ENCODE measurements at regions not wholly inside any gene's neighbourhood (a gene's known extent, or its start where the extent isn't known, plus 50 kb on each side); places are given as distances from the start of the nearest gene placed in this dataset.

DNA sequence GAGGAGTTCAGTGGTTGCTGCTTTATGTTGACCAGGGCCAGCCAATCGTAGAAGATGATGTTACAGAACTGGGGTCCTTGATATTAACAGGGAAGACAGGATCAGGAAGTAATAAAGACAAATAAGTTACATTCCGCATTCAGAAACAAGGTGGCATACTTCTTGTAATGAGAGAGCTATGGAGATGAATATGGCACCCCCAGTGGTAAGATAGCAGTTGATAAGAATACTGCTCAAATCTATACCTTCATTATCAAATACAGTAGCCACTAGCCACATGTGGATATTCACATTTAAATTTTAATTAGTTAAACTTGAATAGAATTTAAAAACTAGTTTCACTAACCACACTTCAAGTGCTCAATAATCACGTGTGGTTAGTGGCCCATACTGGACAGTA is 290.4 kb upstream of the RBMS1 start:
- no peaks in the 10 kb centered on the region for H3K27me3 ChIP-seq (ENCODE audit: insufficient read depth, poor library complexity, severe bottlenecking)
- no peak overlapping the region for H3K27ac ChIP-seq (replicated peaks)
- no peak for TF ChIP-seq SPI1 (IDR thresholded peaks at IDR 0.05; ENCODE audit: borderline replicate concordance, low read depth)
- no peak for TF ChIP-seq POLR2AphosphoS5 (IDR thresholded peaks at IDR 0.05; ENCODE audit: low read depth)
- TF ChIP-seq REST (IDR thresholded peaks at IDR 0.05; ENCODE audit: insufficient replicate concordance, low read depth) = no peak
- TF ChIP-seq, protein P1, sequence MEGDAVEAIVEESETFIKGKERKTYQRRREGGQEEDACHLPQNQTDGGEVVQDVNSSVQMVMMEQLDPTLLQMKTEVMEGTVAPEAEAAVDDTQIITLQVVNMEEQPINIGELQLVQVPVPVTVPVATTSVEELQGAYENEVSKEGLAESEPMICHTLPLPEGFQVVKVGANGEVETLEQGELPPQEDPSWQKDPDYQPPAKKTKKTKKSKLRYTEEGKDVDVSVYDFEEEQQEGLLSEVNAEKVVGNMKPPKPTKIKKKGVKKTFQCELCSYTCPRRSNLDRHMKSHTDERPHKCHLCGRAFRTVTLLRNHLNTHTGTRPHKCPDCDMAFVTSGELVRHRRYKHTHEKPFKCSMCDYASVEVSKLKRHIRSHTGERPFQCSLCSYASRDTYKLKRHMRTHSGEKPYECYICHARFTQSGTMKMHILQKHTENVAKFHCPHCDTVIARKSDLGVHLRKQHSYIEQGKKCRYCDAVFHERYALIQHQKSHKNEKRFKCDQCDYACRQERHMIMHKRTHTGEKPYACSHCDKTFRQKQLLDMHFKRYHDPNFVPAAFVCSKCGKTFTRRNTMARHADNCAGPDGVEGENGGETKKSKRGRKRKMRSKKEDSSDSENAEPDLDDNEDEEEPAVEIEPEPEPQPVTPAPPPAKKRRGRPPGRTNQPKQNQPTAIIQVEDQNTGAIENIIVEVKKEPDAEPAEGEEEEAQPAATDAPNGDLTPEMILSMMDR (IDR thresholded peaks at IDR 0.05; ENCODE audit: insufficient read depth, low read length) = no peak
- no peak for TF ChIP-seq GABPA (IDR thresholded peaks at IDR 0.05; ENCODE audit: low read depth)
- H3K4me3 ChIP-seq (replicated peaks; ENCODE audit: insufficient read depth, low read length) = no peak overlapping the region
- DNase-seq (ENCODE audit: low read depth in 1 of 2, low spot score in 1 of 2) = no peak

DNA sequence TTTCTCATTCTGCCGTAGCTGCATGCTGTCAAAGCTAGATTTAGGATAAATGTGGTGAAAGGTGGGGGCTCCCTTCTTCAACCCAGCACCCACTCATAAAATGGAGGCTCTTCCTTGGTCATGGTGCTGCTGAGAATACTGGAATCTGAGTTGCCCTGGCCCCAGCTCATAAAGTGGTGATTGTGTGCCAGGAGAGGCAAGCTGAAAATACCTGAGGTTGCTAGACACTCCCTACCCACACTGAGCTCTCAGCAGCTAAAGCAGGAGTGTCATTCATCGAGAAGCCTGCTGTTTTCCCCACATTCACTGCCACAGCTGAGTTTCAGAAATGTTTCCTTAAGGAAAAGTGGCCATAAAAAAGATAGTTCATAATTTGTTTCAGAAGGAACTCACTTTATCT is 297.1 kb upstream of the RBMS1 start:
- H3K27me3 ChIP-seq (ENCODE audit: insufficient read depth, poor library complexity, severe bottlenecking) = no peaks in the 10 kb centered on the region
- TF ChIP-seq POLR2AphosphoS5 (IDR thresholded peaks at IDR 0.05; ENCODE audit: low read depth) (no peak), REST (IDR thresholded peaks at IDR 0.05; ENCODE audit: insufficient replicate concordance, low read depth) (no peak), SPI1 (IDR thresholded peaks at IDR 0.05; ENCODE audit: borderline replicate concordance, low read depth) (no peak), GABPA (IDR thresholded peaks at IDR 0.05; ENCODE audit: low read depth) (no peak)
- TF ChIP-seq, protein P1 (IDR thresholded peaks at IDR 0.05; ENCODE audit: insufficient read depth, low read length) = no peak
- no peak overlapping the region for H3K27ac ChIP-seq (replicated peaks)
- DNase-seq (ENCODE audit: low read depth in 1 of 2, low spot score in 1 of 2) = no peak
- no peak overlapping the region for H3K4me3 ChIP-seq (replicated peaks; ENCODE audit: insufficient read depth, low read length)

- Histone ChIP-seq H3K27ac (replicated peaks) (no peak overlapping the region), H3K27me3 (ENCODE audit: insufficient read depth, poor library complexity, severe bottlenecking) (no peaks in the 10 kb centered on the region), H3K4me3 (replicated peaks; ENCODE audit: insufficient read depth, low read length) (no peak overlapping the region)
- TF ChIP-seq REST (IDR thresholded peaks at IDR 0.05; ENCODE audit: insufficient replicate concordance, low read depth) (no peak), SPI1 (IDR thresholded peaks at IDR 0.05; ENCODE audit: borderline replicate concordance, low read depth) (no peak), POLR2AphosphoS5 (IDR thresholded peaks at IDR 0.05; ENCODE audit: low read depth) (no peak)
- DNase-seq (ENCODE audit: low read depth in 1 of 2, low spot score in 1 of 2) = no peak
These were observed 298.3 kb upstream of the RBMS1 start for GRCh38 chr2:160791884-160792283.

- TF ChIP-seq REST (IDR thresholded peaks at IDR 0.05; ENCODE audit: insufficient replicate concordance, low read depth) (no peak), GABPA (IDR thresholded peaks at IDR 0.05; ENCODE audit: low read depth) (no peak), POLR2AphosphoS5 (IDR thresholded peaks at IDR 0.05; ENCODE audit: low read depth) (no peak), SPI1 (IDR thresholded peaks at IDR 0.05; ENCODE audit: borderline replicate concordance, low read depth) (no peak)
- TF ChIP-seq, protein P1 (IDR thresholded peaks at IDR 0.05; ENCODE audit: insufficient read depth, low read length) = no peak
- Histone ChIP-seq H3K4me3 (replicated peaks; ENCODE audit: insufficient read depth, low read length) (no peak overlapping the region), H3K27ac (replicated peaks) (no peak overlapping the region), H3K27me3 (ENCODE audit: insufficient read depth, poor library complexity, severe bottlenecking) (no peaks in the 10 kb centered on the region)
- no peak for DNase-seq (ENCODE audit: low read depth in 1 of 2, low spot score in 1 of 2)
These were observed 299.2 kb upstream of the RBMS1 start for GRCh38 chr2:160792837-160793236.
